ENCODE measurements at regions not wholly inside any gene's neighbourhood (a gene's known extent, or its start where the extent isn't known, plus 50 kb on each side); places are given as distances from the start of the nearest gene placed in this dataset.

GRCh38 chr2:215191477-215191876, 53.1 kb upstream of the ABCA12 start:
- Histone ChIP-seq H3K4me1 (replicated peaks) (peaks cover 7% of the 10 kb centered on the region; the same call in 1 of the 2 replicates), H3K36me3 (no peaks in the 10 kb centered on the region)
- no peak for DNase-seq (ENCODE audit: low read depth in 1 of 2, low spot score in 2 of 2)

GRCh38 chr2:215190588-215190987, 52.2 kb upstream of the ABCA12 start:
- no peaks in the 10 kb centered on the region for H3K36me3 ChIP-seq
- no peak overlapping the region for H3K27ac ChIP-seq
- no peaks in the 10 kb centered on the region for H3K27me3 ChIP-seq (replicated peaks)
- H3K4me1 ChIP-seq (replicated peaks), result peaks cover 7% of the 10 kb centered on the region; the same call in 1 of the 2 replicates
- no peaks in the 10 kb centered on the region for H3K9me3 ChIP-seq (replicated peaks)
- no peak for DNase-seq (ENCODE audit: low read depth in 1 of 2, low spot score in 2 of 2)
- no peak overlapping the region for H3K4me3 ChIP-seq

More at GRCh38 chr2:215191477-215191876, 53.1 kb upstream of the ABCA12 start:
- Histone ChIP-seq H3K9me3 (replicated peaks) (no peaks in the 10 kb centered on the region), H3K27me3 (replicated peaks) (no peaks in the 10 kb centered on the region), H3K4me3 (no peak overlapping the region), H3K27ac (no peak overlapping the region)

GRCh38 chr2:215189393-215189792, 51.0 kb upstream of the ABCA12 start:
- H3K36me3 ChIP-seq, result no peaks in the 10 kb centered on the region
- no peaks in the 10 kb centered on the region for H3K9me3 ChIP-seq (replicated peaks)
- no peak for DNase-seq (ENCODE audit: low read depth in 1 of 2, low spot score in 2 of 2)
- H3K4me1 ChIP-seq (replicated peaks), result peaks cover 7% of the 10 kb centered on the region; the same call in 1 of the 2 replicates
- H3K4me3 ChIP-seq, result no peak overlapping the region
- no peak overlapping the region for H3K27ac ChIP-seq
- no peaks in the 10 kb centered on the region for H3K27me3 ChIP-seq (replicated peaks)
